Lower lobe of right lung (tissue), 2 donors: ENCODE measurements at regions not wholly inside any gene's neighbourhood (a gene's known extent, or its start where the extent isn't known, plus 50 kb on each side); places are given as distances from the start of the nearest gene placed in this dataset.

ENCODE experiments used
- ATAC-seq, 2 donors: fragments of 200-7000 bp; cut with Tn5 transposase; one replicate each; pipeline ENCODE4 v1.9.1; 2020 to 2022; ENCODE audit warnings: mild to moderate bottlenecking in 2 of 2, moderate library complexity in 2 of 2
- DNase-seq: peaks from one replicate; pipeline ENCODE4 v3.0.0-alpha.2; 2020
- H3K27ac ChIP-seq: fragments of 200-600 bp; one replicate; pipeline ENCODE4 v1.8.0; 2022
- H3K27me3 ChIP-seq: fragments of 200-600 bp; one replicate; pipeline ENCODE4 v1.8.0; 2022; ENCODE audit warnings: low read depth
- H3K36me3 ChIP-seq: fragments of 200-600 bp; one replicate; pipeline ENCODE4 v1.8.0; 2022; ENCODE audit warnings: mild to moderate bottlenecking
- H3K4me1 ChIP-seq: fragments of 200-600 bp; one replicate; pipeline ENCODE4 v1.8.0; 2022
- H3K4me3 ChIP-seq: fragments of 200-600 bp; one replicate; pipeline ENCODE4 v1.8.0; 2022; ENCODE audit warnings: mild to moderate bottlenecking
- H3K9me3 ChIP-seq: fragments of 200-600 bp; one replicate; pipeline ENCODE4 v1.8.0; 2022
- CTCF ChIP-seq: fragments of 200-600 bp; IDR thresholded peaks from one replicate; pipeline ENCODE4 v1.8.0; 2022; ENCODE audit warnings: antibody characterized with exemption, mild to moderate bottlenecking
- intact Hi-C: fragments of 100-400 bp; cut with DNase I; formaldehyde crosslinking; loops from one replicate; pipeline ENCODE4 v1.11.0; 2022
- donor health status: DM: no; HTN: yes; CAD: no; lungs with severe emphysema.

- no peak overlapping the region for H3K4me3 ChIP-seq
- H3K36me3 ChIP-seq, result no peaks in the 10 kb centered on the region
- TF ChIP-seq CTCF, result no peak
- no peak overlapping the region for H3K27ac ChIP-seq
- H3K27me3 ChIP-seq, result no peaks in the 10 kb centered on the region
- ATAC-seq, result no peak
- no peaks in the 10 kb centered on the region for H3K4me1 ChIP-seq
- H3K9me3 ChIP-seq, result no peaks in the 10 kb centered on the region
- DNase-seq, result no peak
- intact Hi-C loops, result no loop called here
Measured at GRCh38 chr14:62001963-62002362, 239.7 kb downstream of the SNAPC1 start.

GRCh38 chr14:62002642-62003041, 240.4 kb downstream of the SNAPC1 start:
- ATAC-seq (no peak), DNase-seq (no peak)
- Histone ChIP-seq H3K36me3 (no peaks in the 10 kb centered on the region), H3K27me3 (no peaks in the 10 kb centered on the region), H3K4me1 (no peaks in the 10 kb centered on the region), H3K27ac (no peak overlapping the region), H3K4me3 (no peak overlapping the region), H3K9me3 (no peaks in the 10 kb centered on the region)
- intact Hi-C loops, result no loop called here
- no peak for TF ChIP-seq CTCF

GRCh38 chr14:62003701-62004100, 241.5 kb downstream of the SNAPC1 start:
- Histone ChIP-seq H3K9me3 (no peaks in the 10 kb centered on the region), H3K4me1 (no peaks in the 10 kb centered on the region), H3K27ac (no peak overlapping the region), H3K27me3 (no peaks in the 10 kb centered on the region), H3K4me3 (no peak overlapping the region), H3K36me3 (no peaks in the 10 kb centered on the region)
- DNase-seq (no peak), ATAC-seq (no peak)
- TF ChIP-seq CTCF, result no peak
- intact Hi-C loops, result no loop called here

GRCh38 chr14:62006116-62006731, 244.0 kb downstream of the SNAPC1 start:
- Histone ChIP-seq H3K27ac (no peak overlapping the region), H3K4me3 (no peak overlapping the region), H3K4me1 (no peaks in the 10 kb centered on the region), H3K36me3 (no peaks in the 10 kb centered on the region), H3K9me3 (no peaks in the 10 kb centered on the region), H3K27me3 (no peaks in the 10 kb centered on the region)
- DNase-seq (no peak), ATAC-seq (no peak)
- intact Hi-C loops, result no loop called here
- TF ChIP-seq CTCF, result no peak

- H3K9me3 ChIP-seq, result no peaks in the 10 kb centered on the region
- ATAC-seq (no peak), DNase-seq (no peak)
- intact Hi-C loops, result no loop called here
- no peaks in the 10 kb centered on the region for H3K36me3 ChIP-seq
- no peaks in the 10 kb centered on the region for H3K27me3 ChIP-seq
- no peaks in the 10 kb centered on the region for H3K4me1 ChIP-seq
- H3K4me3 ChIP-seq, result no peak overlapping the region
- TF ChIP-seq CTCF, result no peak
- no peak overlapping the region for H3K27ac ChIP-seq
Measured at GRCh38 chr14:62015243-62015642, 253.0 kb downstream of the SNAPC1 start.

- Histone ChIP-seq H3K4me1 (no peaks in the 10 kb centered on the region), H3K27me3 (no peaks in the 10 kb centered on the region), H3K4me3 (no peak overlapping the region), H3K27ac (no peak overlapping the region), H3K36me3 (no peaks in the 10 kb centered on the region), H3K9me3 (no peaks in the 10 kb centered on the region)
- intact Hi-C loops, result no loop called here
- ATAC-seq (no peak), DNase-seq (no peak)
- TF ChIP-seq CTCF, result no peak
Measured at GRCh38 chr14:62015945-62016344, 253.7 kb downstream of the SNAPC1 start.
